Right lobe of liver (tissue), 4 donors: ENCODE measurements at regions not wholly inside any gene's neighbourhood (a gene's known extent, or its start where the extent isn't known, plus 50 kb on each side); places are given as distances from the start of the nearest gene placed in this dataset.

ENCODE experiments used
- POLR2A ChIP-seq: fragments of 450-650 bp; IDR thresholded peaks from one replicate; pipeline ENCODE4 v1.6.1; 2017; ENCODE audit warnings: antibody characterized with exemption, mild to moderate bottlenecking
- TF ChIP-seq, protein P1 (sequence below), 4 donors: fragments of 200-600 bp in 3 of 4; fragments of 450-650 bp in 1 of 4; IDR thresholded peaks; one replicate each; pipeline versions ENCODE4 v1.5.1 to v1.8.0; 2016 to 2022; ENCODE audit warnings: antibody characterized with exemption in 4 of 4, mild to moderate bottlenecking in 2 of 4
- donor health status: DM: no; HTN: no; CAD: no.
- donor health status: DM: no; HTN: no; CAD: no.
- donor health status: DM: no; HTN: yes; CAD: no.

GRCh38 chr9:105176194-105176593 is 68.3 kb upstream of the SLC44A1 start:
- TF ChIP-seq, protein P1, sequence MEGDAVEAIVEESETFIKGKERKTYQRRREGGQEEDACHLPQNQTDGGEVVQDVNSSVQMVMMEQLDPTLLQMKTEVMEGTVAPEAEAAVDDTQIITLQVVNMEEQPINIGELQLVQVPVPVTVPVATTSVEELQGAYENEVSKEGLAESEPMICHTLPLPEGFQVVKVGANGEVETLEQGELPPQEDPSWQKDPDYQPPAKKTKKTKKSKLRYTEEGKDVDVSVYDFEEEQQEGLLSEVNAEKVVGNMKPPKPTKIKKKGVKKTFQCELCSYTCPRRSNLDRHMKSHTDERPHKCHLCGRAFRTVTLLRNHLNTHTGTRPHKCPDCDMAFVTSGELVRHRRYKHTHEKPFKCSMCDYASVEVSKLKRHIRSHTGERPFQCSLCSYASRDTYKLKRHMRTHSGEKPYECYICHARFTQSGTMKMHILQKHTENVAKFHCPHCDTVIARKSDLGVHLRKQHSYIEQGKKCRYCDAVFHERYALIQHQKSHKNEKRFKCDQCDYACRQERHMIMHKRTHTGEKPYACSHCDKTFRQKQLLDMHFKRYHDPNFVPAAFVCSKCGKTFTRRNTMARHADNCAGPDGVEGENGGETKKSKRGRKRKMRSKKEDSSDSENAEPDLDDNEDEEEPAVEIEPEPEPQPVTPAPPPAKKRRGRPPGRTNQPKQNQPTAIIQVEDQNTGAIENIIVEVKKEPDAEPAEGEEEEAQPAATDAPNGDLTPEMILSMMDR (IDR thresholded peaks at IDR 0.05), result no peak
- no peak for TF ChIP-seq POLR2A
